NCI-H1436 (cell line): ENCODE measurements at regions not wholly inside any gene's neighbourhood (a gene's known extent, or its start where the extent isn't known, plus 50 kb on each side); places are given as distances from the start of the nearest gene placed in this dataset.

Experiments used
- DNase-seq: peaks from one replicate; lab custom pipeline; 2025; lab: John Stamatoyannopoulos, UW

GRCh38 chr6:168909288-168909687, 344.4 kb downstream of the THBS2 start:
- DNase-seq, result no peak

- no peak for DNase-seq
Measured at GRCh38 chr6:168908887-168909286, 344.8 kb downstream of the THBS2 start.

GRCh38 chr6:168908166-168908565, 345.5 kb downstream of the THBS2 start:
- DNase-seq, result no peak

DNA sequence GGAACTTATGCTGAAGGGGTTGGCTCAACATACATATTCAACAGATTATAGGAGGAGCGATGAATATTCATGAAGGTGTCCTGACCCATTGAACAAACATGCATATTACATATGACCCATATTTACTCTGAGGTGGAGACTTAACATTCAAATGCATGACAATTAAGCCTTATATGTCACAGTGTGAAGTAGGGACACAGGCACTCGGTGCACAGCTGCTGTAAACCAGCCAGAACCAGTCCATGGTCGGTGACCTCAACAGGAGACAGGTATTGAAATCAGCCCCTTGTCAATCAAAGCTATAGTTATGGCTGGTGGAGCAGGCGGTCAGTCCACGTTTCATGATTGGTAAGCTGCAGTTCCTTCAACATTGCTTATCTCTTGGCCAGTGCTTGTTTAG, 347.3 kb downstream of the THBS2 start:
- DNase-seq, result no peak

- DNase-seq, result no peak
Measured at GRCh38 chr6:168905451-168906090, 348.1 kb downstream of the THBS2 start.

- no peak for DNase-seq
Measured at GRCh38 chr6:168903613-168904345, 349.9 kb downstream of the THBS2 start.

DNA sequence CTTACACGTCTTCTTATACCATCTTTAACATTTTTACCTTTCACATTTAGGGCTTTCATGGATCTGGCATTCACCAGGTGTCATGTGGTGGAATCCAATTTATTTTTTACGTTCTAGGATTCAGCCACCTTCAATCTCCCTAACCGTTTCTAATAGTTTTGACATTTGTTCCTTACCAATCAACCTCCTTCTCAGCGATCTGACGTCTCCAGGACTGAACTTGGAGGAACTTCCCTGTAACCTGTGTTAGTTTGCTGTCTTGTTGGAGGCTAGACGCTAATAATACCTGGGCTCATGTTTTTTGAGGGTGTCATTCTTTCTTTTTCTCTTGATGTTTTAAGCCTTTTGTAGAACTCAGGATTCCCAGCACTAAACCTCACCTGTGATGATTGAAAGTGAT, 351.6 kb downstream of the THBS2 start:
- DNase-seq, result no peak

DNA sequence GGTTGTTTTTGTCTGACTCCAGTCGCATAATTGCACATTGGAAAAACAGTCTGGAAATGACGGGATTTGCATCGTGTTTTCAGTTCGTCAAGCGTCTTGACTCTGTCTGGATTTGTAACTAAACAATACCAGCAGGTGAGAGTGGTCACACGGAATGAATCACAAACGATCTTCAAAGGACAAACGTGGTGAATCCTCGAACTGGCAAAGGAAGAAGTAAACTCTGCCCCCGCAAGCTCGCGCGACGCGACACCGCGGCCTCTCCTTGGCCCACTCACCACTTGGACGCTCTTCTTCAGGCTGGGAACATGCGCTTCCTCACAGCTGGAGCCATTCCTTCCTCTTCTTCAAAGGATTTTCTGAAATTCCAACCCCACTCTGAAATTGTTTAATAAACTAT, 352.6 kb downstream of the THBS2 start:
- no peak for DNase-seq

- no peak for DNase-seq
Measured at GRCh38 chr6:168896321-168896720, 357.3 kb downstream of the THBS2 start.

- peak; percentile 72 for DNase-seq
Measured at GRCh38 chr6:168895102-168895812, 358.4 kb downstream of the THBS2 start.

- DNase-seq, result no peak
Measured at GRCh38 chr6:168892031-168892430, 361.6 kb downstream of the THBS2 start.

DNA sequence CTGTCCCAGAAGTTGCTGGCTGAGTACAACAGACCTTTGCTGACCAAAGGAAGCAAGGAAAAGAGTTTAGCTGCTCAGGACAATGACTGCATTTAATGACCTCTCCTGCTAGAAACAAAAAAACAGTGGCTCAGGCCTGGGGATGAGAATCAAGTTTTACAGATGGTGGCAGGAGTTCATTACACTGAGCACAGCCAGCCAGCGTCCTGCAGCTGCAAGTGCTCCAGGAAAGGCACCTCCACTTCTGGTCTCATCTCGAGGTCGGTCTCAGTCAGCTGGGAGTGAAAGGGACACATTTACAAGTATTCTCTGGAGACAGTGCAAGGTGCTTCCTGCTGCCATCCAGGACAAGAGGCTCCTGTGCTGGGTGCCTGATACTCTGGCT, 362.7 kb downstream of the THBS2 start:
- no peak for DNase-seq

- DNase-seq, result no peak
Measured at GRCh38 chr6:168890306-168890980, 363.2 kb downstream of the THBS2 start.

- no peak for DNase-seq
Measured at GRCh38 chr6:168888786-168889345, 364.8 kb downstream of the THBS2 start.

GRCh38 chr6:168888102-168888501, 365.5 kb downstream of the THBS2 start:
- no peak for DNase-seq

- DNase-seq, result no peak
Measured at GRCh38 chr6:168887621-168888020, 366.0 kb downstream of the THBS2 start.

DNA sequence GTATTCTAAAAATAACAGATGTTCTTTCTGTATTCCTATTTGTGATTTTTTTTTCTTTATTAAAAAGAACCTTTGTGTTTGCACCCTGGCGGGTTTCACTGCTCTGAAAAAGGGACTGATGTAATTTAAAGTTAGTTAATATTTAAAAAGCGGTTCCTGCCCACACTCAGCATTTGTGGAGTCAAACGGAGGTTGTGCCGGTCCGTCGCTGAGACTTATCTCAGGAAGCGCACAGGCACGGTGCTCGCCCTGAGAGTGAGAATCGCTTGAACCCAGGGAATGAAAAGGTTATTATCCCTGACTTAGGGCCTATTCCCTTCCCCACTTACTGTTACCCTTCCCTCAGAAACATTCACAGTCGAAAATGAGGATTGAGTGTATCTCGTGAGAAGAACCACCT, 366.7 kb downstream of the THBS2 start:
- DNase-seq, result no peak

GRCh38 chr6:168885751-168886742, 367.6 kb downstream of the THBS2 start:
- no peak for DNase-seq

DNA sequence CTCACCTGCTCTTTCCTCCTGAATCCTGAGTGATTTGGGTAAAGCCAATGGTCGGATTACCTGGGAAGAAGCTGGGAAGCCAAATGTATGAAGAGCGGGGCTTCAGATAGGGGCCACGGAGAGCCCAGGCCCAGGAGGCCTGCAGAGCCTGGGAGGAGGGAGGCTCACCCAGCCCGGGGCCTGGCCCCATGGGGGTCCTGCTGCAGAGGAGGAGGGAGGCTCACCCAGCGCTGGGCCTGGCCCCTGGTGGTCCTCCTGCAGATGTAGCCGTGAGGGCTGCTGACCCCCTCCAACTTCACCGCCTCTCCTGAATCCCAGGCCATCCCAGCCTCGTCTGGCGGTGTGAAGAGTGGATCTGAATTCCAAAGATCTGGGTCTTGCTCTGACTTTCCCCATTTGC, 368.4 kb downstream of the THBS2 start:
- DNase-seq, result no peak

- peak; percentile 51 for DNase-seq
Measured at GRCh38 chr6:168884646-168885086, 369.0 kb downstream of the THBS2 start.

GRCh38 chr6:168884050-168884645, 369.5 kb downstream of the THBS2 start:
- DNase-seq, result no peak
